Loucy (cell line): ENCODE measurements at regions not wholly inside any gene's neighbourhood (a gene's known extent, or its start where the extent isn't known, plus 50 kb on each side); places are given as distances from the start of the nearest gene placed in this dataset.
A peak's percentile ranks its signal among the peaks of the same experiment; 100 is the strongest.

ENCODE experiments used
- H2AFZ ChIP-seq: fragments of 200-600 bp; sonication (generic); 2 replicates; pipeline ENCODE4 v1.6.0; 2016; ENCODE audit warnings: antibody characterized with exemption, mild to moderate bottlenecking, low read length, moderate library complexity
- H3F3A ChIP-seq: fragments of 200-600 bp; 2 replicates; pipeline ENCODE4 v1.6.0; 2016; ENCODE audit warnings: antibody characterized with exemption, low read depth, mild to moderate bottlenecking
- H3K27me3 ChIP-seq: fragments of 200-600 bp; sonication (generic); 2 replicates; pipeline ENCODE4 v1.6.1; 2014; ENCODE audit warnings: low read length, mild to moderate bottlenecking; ENCODE audit not compliant: insufficient read depth, poor library complexity, severe bottlenecking
- H3K36me3 ChIP-seq: fragments of 200-600 bp; sonication (generic); 2 replicates; pipeline ENCODE4 v1.6.1; 2016; ENCODE audit warnings: low read length; ENCODE audit not compliant: insufficient read depth
- H3K4me1 ChIP-seq: fragments of 200-600 bp; sonication (generic); 2 replicates; pipeline ENCODE4 v1.5.1; 2014; ENCODE audit warnings: low read length, mild to moderate bottlenecking; ENCODE audit not compliant: insufficient read depth, poor library complexity, severe bottlenecking
- H3K4me2 ChIP-seq: fragments of 200-600 bp; sonication (generic); 2 replicates; pipeline ENCODE4 v1.6.0; 2014; ENCODE audit warnings: antibody characterized with exemption, low read length, low read depth, mild to moderate bottlenecking; ENCODE audit not compliant: poor library complexity, severe bottlenecking
- H3K4me3 ChIP-seq: fragments of 200-600 bp; sonication (generic); 2 replicates; pipeline ENCODE4 v1.5.1; 2014; ENCODE audit warnings: low read length, mild to moderate bottlenecking, mixed read lengths; ENCODE audit not compliant: poor library complexity, severe bottlenecking
- H3K79me2 ChIP-seq: fragments of 200-600 bp; sonication (generic); 2 replicates; pipeline ENCODE4 v1.6.1; 2014; ENCODE audit warnings: low read length; ENCODE audit not compliant: insufficient read depth
- H3K9ac ChIP-seq: fragments of 200-600 bp; sonication (generic); 2 replicates; pipeline ENCODE4 v1.6.0; 2014; ENCODE audit warnings: mild to moderate bottlenecking, low read depth, low read length, moderate library complexity; ENCODE audit not compliant: poor library complexity, severe bottlenecking
- H3K9me2 ChIP-seq: fragments of 200-600 bp; sonication (generic); replicated peaks from 2 replicates; pipeline ENCODE4 v1.6.1; 2016; ENCODE audit warnings: low read depth, low read length, mixed read lengths
- H3K9me3 ChIP-seq: fragments of 200-600 bp; sonication (generic); 2 replicates; pipeline ENCODE4 v1.6.1; 2014; ENCODE audit warnings: mild to moderate bottlenecking, antibody characterized with exemption, low read length, low read depth; ENCODE audit not compliant: insufficient read depth
- H4K20me1 ChIP-seq: fragments of 200-600 bp; sonication (generic); 2 replicates; pipeline ENCODE4 v1.6.0; 2014; ENCODE audit warnings: antibody characterized with exemption, low read length, mild to moderate bottlenecking; ENCODE audit not compliant: insufficient read depth, poor library complexity, severe bottlenecking
- CTCF ChIP-seq: fragments of 200-600 bp; sonication (generic); conservative IDR thresholded peaks from 2 replicates; pipeline ENCODE4 v1.5.1; 2014; ENCODE audit warnings: mild to moderate bottlenecking, antibody characterized with exemption, low read length
- EZH2phosphoT487 ChIP-seq: fragments of 200-600 bp; IDR thresholded peaks from 2 replicates; pipeline ENCODE4 v1.6.1; 2018; ENCODE audit warnings: antibody characterized with exemption, mild to moderate bottlenecking, moderate library complexity, borderline replicate concordance

- no peaks in the 10 kb centered on the region for H3K9me3 ChIP-seq
- H4K20me1 ChIP-seq: no peaks in the 10 kb centered on the region
- H3K4me2 ChIP-seq: no peak overlapping the region
- no peak overlapping the region for H3K4me3 ChIP-seq
- H3K9me2 ChIP-seq: no peaks in the 10 kb centered on the region
- H3K27me3 ChIP-seq: no peaks in the 10 kb centered on the region
- no peaks in the 10 kb centered on the region for H3K4me1 ChIP-seq
- H3K9ac ChIP-seq: no peak overlapping the region
- H3K36me3 ChIP-seq: no peaks in the 10 kb centered on the region
- H2AFZ ChIP-seq: no peak overlapping the region
- no peaks in the 10 kb centered on the region for H3F3A ChIP-seq
- TF ChIP-seq CTCF (no peak), EZH2phosphoT487 (no peak)
- H3K79me2 ChIP-seq: no peaks in the 10 kb centered on the region
Measured at GRCh38 chr14:94940263-94940993, 170.5 kb upstream of the GSC start.

GRCh38 chr14:94938016-94938415 lies 168.1 kb upstream of the GSC start:
- Histone ChIP-seq H2AFZ (no peak overlapping the region), H3K4me1 (no peaks in the 10 kb centered on the region), H3K79me2 (no peaks in the 10 kb centered on the region), H3K9me3 (no peaks in the 10 kb centered on the region), H3K4me2 (no peak overlapping the region), H3F3A (no peaks in the 10 kb centered on the region), H3K4me3 (no peak overlapping the region), H3K9ac (no peak overlapping the region), H3K9me2 (no peaks in the 10 kb centered on the region), H3K36me3 (no peaks in the 10 kb centered on the region), H4K20me1 (no peaks in the 10 kb centered on the region), H3K27me3 (no peaks in the 10 kb centered on the region)
- TF ChIP-seq EZH2phosphoT487 (no peak), CTCF (no peak)

- Histone ChIP-seq H3K9ac (no peak overlapping the region), H3K36me3 (no peaks in the 10 kb centered on the region), H4K20me1 (no peaks in the 10 kb centered on the region)
Measured at GRCh38 chr14:94936901-94937685, 167.2 kb upstream of the GSC start.

More at GRCh38 chr14:94936901-94937685, 167.2 kb upstream of the GSC start:
- Histone ChIP-seq H3K9me2 (no peaks in the 10 kb centered on the region), H2AFZ (no peak overlapping the region), H3K79me2 (no peaks in the 10 kb centered on the region), H3K4me2 (peak overlapping the region; percentile 44), H3F3A (no peaks in the 10 kb centered on the region), H3K27me3 (no peaks in the 10 kb centered on the region), H3K4me1 (no peaks in the 10 kb centered on the region), H3K9me3 (no peaks in the 10 kb centered on the region), H3K4me3 (no peak overlapping the region)
- TF ChIP-seq EZH2phosphoT487 (no peak), CTCF (no peak)
